DND-41 (cell line): ENCODE measurements at regions not wholly inside any gene's neighbourhood (a gene's known extent, or its start where the extent isn't known, plus 50 kb on each side); places are given as distances from the start of the nearest gene placed in this dataset.
"Not testable (repeated sequence)": the region's sequence is repeated elsewhere in the genome, so short reads cannot be mapped to it uniquely, and the experiment has no call there.

Experiments used
- ATAC-seq: fragments of 200-7000 bp; cut with Tn5 transposase; 3 replicates; pipeline ENCODE4 v1.9.1; 2021; ENCODE audit warnings: low read depth; ENCODE audit not compliant: insufficient read depth
- DNase-seq: peaks from one replicate; pipeline ENCODE4 v3.0.0-alpha.2; 2020
- H2AFZ ChIP-seq: 2 replicates; pipeline ENCODE4 v1.6.0; 2012; ENCODE audit warnings: low read depth, low read length
- H3K27ac ChIP-seq: 2 replicates; pipeline ENCODE4 v1.5.1; 2012; ENCODE audit warnings: low read length, inconsistent platforms
- H3K27me3 ChIP-seq: fragments of 200-600 bp; sonication (generic); 2 replicates; pipeline ENCODE4 v1.6.0; 2012; ENCODE audit warnings: low read length, mild to moderate bottlenecking, inconsistent platforms; ENCODE audit not compliant: insufficient read depth, poor library complexity
- H3K36me3 ChIP-seq: 2 replicates; pipeline ENCODE4 v1.5.1; 2012; ENCODE audit warnings: low read length, inconsistent platforms; ENCODE audit not compliant: insufficient read depth
- H3K4me1 ChIP-seq: 2 replicates; pipeline ENCODE4 v1.5.1; 2012; ENCODE audit warnings: mild to moderate bottlenecking, low read length; ENCODE audit not compliant: insufficient read depth
- H3K4me2 ChIP-seq: 2 replicates; pipeline ENCODE4 v1.6.0; 2012; ENCODE audit warnings: mild to moderate bottlenecking, moderate library complexity, low read length, inconsistent platforms; ENCODE audit not compliant: insufficient read depth
- H3K4me3 ChIP-seq, 2 experiments: fragments of 200-600 bp in 1 of 2; shearing (Covaris generic) in 1 of 2; 2 replicates each; pipeline ENCODE4 v1.5.1; 2012 to 2016; ENCODE audit warnings: inconsistent platforms in 2 of 2, low read length in 2 of 2, mild to moderate bottlenecking in 2 of 2, low read depth in 1 of 2, moderate library complexity in 1 of 2
- H3K79me2 ChIP-seq: 2 replicates; pipeline ENCODE4 v1.6.0; 2012; ENCODE audit warnings: low read length, inconsistent platforms; ENCODE audit not compliant: insufficient read depth
- H3K9ac ChIP-seq: 2 replicates; pipeline ENCODE4 v1.6.0; 2012; ENCODE audit warnings: low read depth, mild to moderate bottlenecking, inconsistent platforms, low read length, moderate library complexity
- H3K9me3 ChIP-seq: 2 replicates; pipeline ENCODE4 v1.5.1; 2012; ENCODE audit warnings: low read length, moderate library complexity, mild to moderate bottlenecking, inconsistent platforms; ENCODE audit not compliant: insufficient read depth, severe bottlenecking
- H4K20me1 ChIP-seq: 2 replicates; pipeline ENCODE4 v1.6.0; 2012; ENCODE audit warnings: low read length; ENCODE audit not compliant: insufficient read depth
- EZH2 ChIP-seq: IDR thresholded peaks from 3 replicates; pipeline ENCODE4 v1.6.1; 2012; ENCODE audit warnings: borderline replicate concordance, low read depth, mild to moderate bottlenecking, moderate library complexity, low read length, inconsistent platforms; ENCODE audit not compliant: severe bottlenecking
- TF ChIP-seq, protein P1 (sequence below): IDR thresholded peaks from 2 replicates; pipeline ENCODE4 v1.5.1; 2012; ENCODE audit warnings: borderline replicate concordance, low read length, moderate library complexity, mild to moderate bottlenecking; ENCODE audit not compliant: poor library complexity, severe bottlenecking; ENCODE audit errors: extremely low read depth

DNA sequence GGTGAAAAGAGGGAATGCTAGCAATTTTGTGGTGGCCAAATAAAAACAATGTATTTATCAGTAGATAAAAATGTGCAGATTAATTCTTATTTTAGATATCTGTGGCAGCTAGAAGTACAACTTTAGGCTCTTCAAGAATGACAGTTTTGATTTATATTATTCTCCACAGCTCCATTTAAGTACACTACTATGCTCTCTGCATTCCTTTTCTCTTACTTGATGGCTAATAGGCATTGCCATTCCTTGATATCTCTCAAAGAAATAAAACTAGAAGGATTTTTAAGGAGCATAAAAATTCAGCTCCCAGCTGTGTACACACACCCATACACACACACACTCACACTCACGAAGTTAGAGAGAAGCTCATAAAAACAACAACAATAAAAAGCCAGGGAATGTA, 59.4 kb upstream of the H2AZ1 start:
- H3K36me3 ChIP-seq, result no peaks in the 10 kb centered on the region
- H3K27ac ChIP-seq, result no peak overlapping the region
- DNase-seq, result no peak
- no peak for ATAC-seq
- no peaks in the 10 kb centered on the region for H4K20me1 ChIP-seq
- no peaks in the 10 kb centered on the region for H3K9me3 ChIP-seq
- H3K27me3 ChIP-seq, result no peaks in the 10 kb centered on the region
- no peak overlapping the region for H3K9ac ChIP-seq
- no peaks in the 10 kb centered on the region for H3K4me1 ChIP-seq
- H3K4me2 ChIP-seq, result no peak overlapping the region
- H3K79me2 ChIP-seq, result no peaks in the 10 kb centered on the region
- no peak overlapping the region for H2AFZ ChIP-seq
- TF ChIP-seq, protein P1, sequence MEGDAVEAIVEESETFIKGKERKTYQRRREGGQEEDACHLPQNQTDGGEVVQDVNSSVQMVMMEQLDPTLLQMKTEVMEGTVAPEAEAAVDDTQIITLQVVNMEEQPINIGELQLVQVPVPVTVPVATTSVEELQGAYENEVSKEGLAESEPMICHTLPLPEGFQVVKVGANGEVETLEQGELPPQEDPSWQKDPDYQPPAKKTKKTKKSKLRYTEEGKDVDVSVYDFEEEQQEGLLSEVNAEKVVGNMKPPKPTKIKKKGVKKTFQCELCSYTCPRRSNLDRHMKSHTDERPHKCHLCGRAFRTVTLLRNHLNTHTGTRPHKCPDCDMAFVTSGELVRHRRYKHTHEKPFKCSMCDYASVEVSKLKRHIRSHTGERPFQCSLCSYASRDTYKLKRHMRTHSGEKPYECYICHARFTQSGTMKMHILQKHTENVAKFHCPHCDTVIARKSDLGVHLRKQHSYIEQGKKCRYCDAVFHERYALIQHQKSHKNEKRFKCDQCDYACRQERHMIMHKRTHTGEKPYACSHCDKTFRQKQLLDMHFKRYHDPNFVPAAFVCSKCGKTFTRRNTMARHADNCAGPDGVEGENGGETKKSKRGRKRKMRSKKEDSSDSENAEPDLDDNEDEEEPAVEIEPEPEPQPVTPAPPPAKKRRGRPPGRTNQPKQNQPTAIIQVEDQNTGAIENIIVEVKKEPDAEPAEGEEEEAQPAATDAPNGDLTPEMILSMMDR, result no peak
- no peak for TF ChIP-seq EZH2
- H3K4me3 ChIP-seq, result no peak overlapping the region

DNA sequence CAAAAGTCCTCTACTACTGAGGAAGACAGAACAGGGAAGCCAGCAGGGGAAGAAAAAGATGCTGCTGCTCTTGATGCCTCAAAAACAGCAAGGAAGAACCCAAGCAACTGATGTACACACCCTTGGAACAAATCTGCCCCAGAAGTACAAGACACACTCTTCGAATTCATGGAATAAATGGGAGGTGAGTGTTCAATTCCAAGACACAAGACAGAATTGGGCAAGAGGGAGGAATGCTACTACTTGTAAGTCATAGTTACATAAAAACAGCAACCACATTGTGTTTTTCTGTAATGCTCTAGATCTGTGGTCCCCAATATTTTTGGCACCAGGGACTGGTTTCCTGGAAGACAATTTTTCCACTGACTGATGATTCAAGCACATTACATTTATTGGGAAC, 58.0 kb upstream of the H2AZ1 start:
- no peaks in the 10 kb centered on the region for H3K27me3 ChIP-seq
- no peaks in the 10 kb centered on the region for H4K20me1 ChIP-seq
- no peaks in the 10 kb centered on the region for H3K79me2 ChIP-seq
- H2AFZ ChIP-seq, result no peak overlapping the region
- no peak overlapping the region for H3K4me3 ChIP-seq
- no peak for ATAC-seq
- no peak overlapping the region for H3K4me2 ChIP-seq
- no peak for DNase-seq
- no peaks in the 10 kb centered on the region for H3K36me3 ChIP-seq
- H3K9ac ChIP-seq, result no peak overlapping the region
- H3K9me3 ChIP-seq, result no peaks in the 10 kb centered on the region
- no peaks in the 10 kb centered on the region for H3K4me1 ChIP-seq
- H3K27ac ChIP-seq, result no peak overlapping the region
- TF ChIP-seq EZH2, result no peak
- TF ChIP-seq, protein P1, result no peak

DNA sequence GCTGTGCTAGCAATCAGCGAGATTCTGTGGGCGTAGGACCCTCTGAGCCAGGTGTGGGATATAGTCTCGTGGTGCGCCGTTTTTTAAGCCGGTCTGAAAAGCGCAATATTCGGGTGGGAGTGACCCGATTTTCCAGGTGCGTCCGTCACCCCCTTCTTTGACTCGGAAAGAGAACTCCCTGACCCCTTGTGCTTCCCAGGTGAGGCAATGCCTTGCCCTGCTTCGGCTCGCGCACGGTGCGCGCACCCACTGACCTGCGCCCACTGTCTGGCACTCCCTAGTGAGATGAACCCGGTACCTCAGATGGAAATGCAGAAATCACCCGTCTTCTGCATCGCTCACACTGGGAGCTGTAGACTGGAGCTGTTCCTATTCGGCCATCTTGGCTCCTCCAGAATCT, 56.1 kb upstream of the H2AZ1 start:
- not testable (repeated sequence) for H3K79me2 ChIP-seq, H3K4me1 ChIP-seq, ATAC-seq, H3K27me3 ChIP-seq, H3K9ac ChIP-seq, H3K27ac ChIP-seq, H2AFZ ChIP-seq, H3K4me2 ChIP-seq, H3K9me3 ChIP-seq, DNase-seq, H4K20me1 ChIP-seq, H3K36me3 ChIP-seq, H3K4me3 ChIP-seq
